ENCODE measurements at regions not wholly inside any gene's neighbourhood (a gene's known extent, or its start where the extent isn't known, plus 50 kb on each side); places are given as distances from the start of the nearest gene placed in this dataset.

GRCh38 chr9:26755476-26755875 is 137.1 kb downstream of the CAAP1 start:
- TF ChIP-seq CTCF (IDR thresholded peaks at IDR 0.05; ENCODE audit: insufficient read depth, low read length), result no peak
- TF ChIP-seq REST (IDR thresholded peaks at IDR 0.05; ENCODE audit: insufficient replicate concordance, low read depth), result no peak
- TF ChIP-seq GABPA (IDR thresholded peaks at IDR 0.05; ENCODE audit: low read depth), result no peak
